CD4-positive, CD25-positive, alpha-beta regulatory T cell (primary cell): ENCODE measurements at regions not wholly inside any gene's neighbourhood (a gene's known extent, or its start where the extent isn't known, plus 50 kb on each side); places are given as distances from the start of the nearest gene placed in this dataset.
A peak's percentile ranks its signal among the peaks of the same experiment; 100 is the strongest.

Experiments
- ATAC-seq, 2 donors: fragments of 150-1000 bp; cut with Tn5 transposase; one replicate each; pipeline ENCODE4 v1.10.0; 2021; ENCODE audit warnings: low read depth in 2 of 2, moderate number of reproducible peaks in 2 of 2, moderate library complexity in 1 of 2
- DNase-seq, 3 donors: peaks; one replicate each; pipeline versions ENCODE4 v3.0.0 to v3.0.0-alpha.2; 2012 to 2022; ENCODE audit warnings: mixed read lengths in 1 of 3
- H3K27ac ChIP-seq: one replicate; pipeline ENCODE4 v1.7.0; 2013; ENCODE audit warnings: mild to moderate bottlenecking, low read length; ENCODE audit not compliant: insufficient read depth, poor library complexity, severe bottlenecking
- H3K27me3 ChIP-seq: one replicate; pipeline ENCODE4 v1.7.0; 2013; ENCODE audit warnings: low read length; ENCODE audit not compliant: control insufficient read depth, insufficient read depth
- H3K36me3 ChIP-seq: one replicate; pipeline ENCODE4 v1.7.0; 2013; ENCODE audit warnings: mild to moderate bottlenecking, low read length, moderate library complexity; ENCODE audit not compliant: control insufficient read depth, insufficient read depth
- H3K4me1 ChIP-seq: 2 replicates; pipeline ENCODE4 v1.7.0; 2013; ENCODE audit warnings: mild to moderate bottlenecking, low read length; ENCODE audit not compliant: insufficient read depth, control insufficient read depth, poor library complexity, severe bottlenecking
- H3K4me3 ChIP-seq: one replicate; pipeline ENCODE4 v1.7.0; 2013; ENCODE audit warnings: low read depth, mild to moderate bottlenecking, low read length, moderate library complexity
- H3K9me3 ChIP-seq, 2 experiments: 1 replicate in 1 of 2; 2 replicates in 1 of 2; pipeline ENCODE4 v1.7.0; 2013; ENCODE audit warnings: low read length in 2 of 2, mild to moderate bottlenecking in 1 of 2, moderate library complexity in 1 of 2; ENCODE audit not compliant: control insufficient read depth in 2 of 2
- H3K27ac Mint-ChIP-seq, 3 donors: one replicate each; pipeline ENCODE4 v1.8.0; 2020 to 2022; ENCODE audit warnings: mild to moderate bottlenecking in 3 of 3, mixed read lengths in 3 of 3, moderate library complexity in 2 of 3
- H3K27me3 Mint-ChIP-seq: one replicate; pipeline ENCODE4 v1.8.0; 2022; ENCODE audit warnings: mild to moderate bottlenecking, mixed read lengths
- H3K36me3 Mint-ChIP-seq: one replicate; pipeline ENCODE4 v1.8.0; 2020; ENCODE audit warnings: mixed read lengths
- H3K4me1 Mint-ChIP-seq, 4 donors: one replicate each; pipeline ENCODE4 v1.8.0; 2020 to 2022; ENCODE audit warnings: mixed read lengths in 4 of 4, mild to moderate bottlenecking in 1 of 4
- H3K4me3 Mint-ChIP-seq, 4 donors: one replicate each; pipeline ENCODE4 v1.8.0; 2020 to 2022; ENCODE audit warnings: mild to moderate bottlenecking in 4 of 4, mixed read lengths in 4 of 4, moderate library complexity in 3 of 4
- H3K9me3 Mint-ChIP-seq, 7 donors: one replicate each; pipeline ENCODE4 v1.8.0; 2020 to 2022; ENCODE audit warnings: mixed read lengths in 7 of 7, mild to moderate bottlenecking in 3 of 7, moderate library complexity in 2 of 7

DNA sequence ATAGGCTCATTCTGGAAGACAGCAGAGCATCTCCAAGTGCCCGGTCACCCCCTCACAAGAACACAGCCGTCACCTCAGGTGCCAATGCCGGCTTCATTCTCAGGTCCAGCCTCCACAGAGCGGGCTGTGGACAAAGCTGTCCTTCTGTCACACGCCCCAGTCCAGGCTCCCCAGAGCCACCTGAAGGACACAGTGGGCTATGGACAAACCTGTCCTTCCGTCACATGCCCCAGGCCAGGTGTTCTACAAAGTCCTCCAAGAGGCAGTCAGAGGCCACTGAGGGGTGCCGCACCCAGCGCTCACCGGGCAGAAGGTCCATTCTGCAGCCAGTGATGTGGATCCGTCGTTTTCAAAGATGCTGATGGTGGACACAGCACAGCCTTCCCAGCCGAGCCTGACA is 173.2 kb upstream of the PPP2R2D start:
- Mint-ChIP-seq H3K36me3 (no peaks in the 10 kb centered on the region), H3K27ac (no peak overlapping the region), H3K4me3 (no peak overlapping the region), H3K9me3 (peaks cover 0 to 2% (median 0%) of the 10 kb centered on the region in 7 donors), H3K27me3 (peaks cover 4% of the 10 kb centered on the region), H3K4me1 (peaks cover 0 to 6% (median 3%) of the 10 kb centered on the region in 4 donors)
- H3K4me1 ChIP-seq: no peaks in the 10 kb centered on the region
- no peaks in the 10 kb centered on the region for H3K9me3 ChIP-seq
- H3K27me3 ChIP-seq: no peaks in the 10 kb centered on the region
- ATAC-seq (no peak), DNase-seq (no peak)
- H3K36me3 ChIP-seq: no peaks in the 10 kb centered on the region
- H3K27ac ChIP-seq: no peak overlapping the region
- H3K4me3 ChIP-seq: no peak overlapping the region

DNA sequence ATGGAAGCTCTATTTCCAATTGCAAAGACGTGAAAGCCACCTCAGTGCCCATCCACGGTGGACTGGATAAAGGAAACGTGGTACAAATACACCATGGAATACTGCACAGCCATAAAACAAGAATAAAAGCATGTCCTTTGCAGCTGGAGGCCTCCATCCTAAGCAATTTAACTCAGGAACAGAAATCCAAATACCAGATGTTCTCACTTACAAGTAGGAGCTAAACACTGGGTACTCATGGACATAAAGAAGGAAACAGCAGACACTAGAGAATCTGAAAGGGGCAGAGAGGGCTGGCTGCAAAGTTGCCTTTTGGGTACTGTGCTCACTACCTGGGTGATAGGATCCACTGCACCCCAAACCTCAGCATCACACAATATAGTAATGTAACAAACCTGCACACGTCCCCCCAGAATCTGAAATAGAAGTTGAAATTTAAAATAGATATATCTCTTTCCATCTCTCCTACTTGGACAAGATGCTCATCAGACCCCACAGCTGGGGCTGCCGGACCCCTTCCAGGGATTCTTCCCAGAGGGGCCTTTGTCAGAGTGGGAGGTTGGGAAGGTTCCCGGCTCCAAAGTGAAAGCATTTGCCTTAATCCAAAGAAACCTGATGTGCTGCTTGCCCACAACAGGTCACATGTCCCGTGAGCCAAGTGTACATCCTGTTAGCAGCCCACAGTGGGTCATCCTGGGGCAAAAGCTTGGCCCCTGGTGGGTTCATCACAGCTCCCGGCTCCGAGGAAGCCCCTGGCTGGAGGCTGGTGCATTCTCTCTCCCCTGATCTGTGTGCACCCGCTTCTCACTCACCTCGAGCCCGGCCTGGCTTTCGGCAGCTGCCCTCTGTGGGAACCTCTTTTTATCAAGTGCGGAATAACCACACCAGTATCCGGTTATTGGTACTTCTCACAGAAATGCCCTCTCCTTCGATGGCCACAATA is 172.3 kb upstream of the PPP2R2D start:
- Histone ChIP-seq H3K36me3 (no peaks in the 10 kb centered on the region), H3K27ac (no peak overlapping the region), H3K27me3 (no peaks in the 10 kb centered on the region), H3K4me3 (no peak overlapping the region), H3K4me1 (no peaks in the 10 kb centered on the region), H3K9me3 (no peaks in the 10 kb centered on the region)
- DNase-seq (no peak), ATAC-seq (no peak)
- Mint-ChIP-seq H3K27ac (no peak overlapping the region), H3K9me3 (peaks cover 0 to 5% (median 0%) of the 10 kb centered on the region in 7 donors), H3K4me1 (peaks cover 0 to 6% (median 3%) of the 10 kb centered on the region in 4 donors), H3K36me3 (no peaks in the 10 kb centered on the region), H3K4me3 (no peak overlapping the region), H3K27me3 (peaks cover 4% of the 10 kb centered on the region)

DNA sequence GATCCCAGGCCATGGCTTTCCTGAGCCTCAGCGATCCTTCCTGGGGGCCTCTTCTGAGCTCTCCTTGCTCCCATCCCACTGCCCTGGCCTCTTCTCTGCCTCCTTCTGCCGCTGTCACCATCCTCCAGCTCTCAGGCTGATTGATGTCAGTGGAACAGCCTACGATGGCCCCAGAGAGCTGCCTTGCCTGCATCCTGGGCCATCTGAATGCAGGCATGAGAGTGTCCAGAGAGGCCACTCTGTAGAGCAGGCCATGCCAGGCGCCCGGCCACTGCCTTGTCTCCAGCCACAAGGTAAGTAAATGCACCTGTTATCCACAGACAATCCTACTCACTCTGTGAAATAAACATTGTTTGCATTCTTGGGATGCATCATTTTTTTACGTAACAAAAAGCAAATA is 171.4 kb upstream of the PPP2R2D start:
- H3K4me3 ChIP-seq: no peak overlapping the region
- H3K36me3 ChIP-seq: no peaks in the 10 kb centered on the region
- H3K27me3 Mint-ChIP-seq: peaks cover 4% of the 10 kb centered on the region
- H3K4me1 ChIP-seq: no peaks in the 10 kb centered on the region
- peaks cover 0 to 6% (median 3%) of the 10 kb centered on the region in 4 donors for H3K4me1 Mint-ChIP-seq
- H3K9me3 Mint-ChIP-seq: peaks cover 0 to 5% (median 0%) of the 10 kb centered on the region in 7 donors
- no peak for DNase-seq
- no peaks in the 10 kb centered on the region for H3K36me3 Mint-ChIP-seq
- no peak for ATAC-seq
- H3K27ac Mint-ChIP-seq: no peak overlapping the region
- H3K27ac ChIP-seq: no peak overlapping the region
- no peaks in the 10 kb centered on the region for H3K9me3 ChIP-seq
- H3K4me3 Mint-ChIP-seq: no peak overlapping the region
- no peaks in the 10 kb centered on the region for H3K27me3 ChIP-seq

DNA sequence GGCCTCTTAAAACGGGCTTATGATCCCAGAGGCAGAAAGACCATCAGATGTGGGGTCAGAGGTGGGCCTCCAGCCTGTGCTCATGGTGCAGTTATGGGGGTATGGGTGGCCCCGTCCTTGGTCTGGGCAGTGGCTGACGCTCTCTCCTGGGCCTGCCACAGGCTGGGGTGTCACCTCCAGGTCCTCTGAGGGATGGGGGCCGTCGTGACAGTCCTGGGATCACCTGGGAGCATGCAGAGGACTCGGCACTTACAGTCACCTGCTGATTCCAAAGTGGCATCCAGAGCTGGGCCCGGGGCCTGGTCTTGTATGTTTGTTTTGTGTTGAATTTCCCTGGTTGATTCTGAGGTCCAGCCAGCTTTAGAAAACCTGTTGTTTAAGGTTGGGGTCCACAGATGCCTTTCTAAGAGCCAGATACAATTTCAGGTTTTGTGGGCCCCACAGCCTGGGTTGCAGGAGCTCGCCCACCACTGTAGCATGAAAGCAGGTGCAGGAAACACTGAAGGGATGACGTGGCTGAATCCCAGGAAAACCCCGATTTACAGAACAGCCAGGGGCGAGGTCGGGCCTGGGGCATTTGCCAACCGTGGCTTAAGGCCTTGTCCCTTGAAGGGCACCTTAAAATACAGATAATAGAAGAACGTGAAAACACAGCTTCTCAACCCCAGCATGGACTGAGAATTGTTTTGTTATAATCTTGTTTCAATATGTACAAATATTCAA is 170.7 kb upstream of the PPP2R2D start:
- Mint-ChIP-seq H3K4me3 (no peak overlapping the region), H3K27me3 (peaks cover 4% of the 10 kb centered on the region), H3K9me3 (peaks cover 0 to 5% (median 0%) of the 10 kb centered on the region in 7 donors), H3K4me1 (peaks cover 0 to 6% (median 3%) of the 10 kb centered on the region in 4 donors), H3K36me3 (no peaks in the 10 kb centered on the region), H3K27ac (no peak overlapping the region)
- DNase-seq: no peak
- H3K9me3 ChIP-seq: no peaks in the 10 kb centered on the region
- no peaks in the 10 kb centered on the region for H3K27me3 ChIP-seq
- no peak for ATAC-seq
- no peaks in the 10 kb centered on the region for H3K4me1 ChIP-seq
- no peak overlapping the region for H3K27ac ChIP-seq
- H3K4me3 ChIP-seq: no peak overlapping the region
- H3K36me3 ChIP-seq: no peaks in the 10 kb centered on the region

DNA sequence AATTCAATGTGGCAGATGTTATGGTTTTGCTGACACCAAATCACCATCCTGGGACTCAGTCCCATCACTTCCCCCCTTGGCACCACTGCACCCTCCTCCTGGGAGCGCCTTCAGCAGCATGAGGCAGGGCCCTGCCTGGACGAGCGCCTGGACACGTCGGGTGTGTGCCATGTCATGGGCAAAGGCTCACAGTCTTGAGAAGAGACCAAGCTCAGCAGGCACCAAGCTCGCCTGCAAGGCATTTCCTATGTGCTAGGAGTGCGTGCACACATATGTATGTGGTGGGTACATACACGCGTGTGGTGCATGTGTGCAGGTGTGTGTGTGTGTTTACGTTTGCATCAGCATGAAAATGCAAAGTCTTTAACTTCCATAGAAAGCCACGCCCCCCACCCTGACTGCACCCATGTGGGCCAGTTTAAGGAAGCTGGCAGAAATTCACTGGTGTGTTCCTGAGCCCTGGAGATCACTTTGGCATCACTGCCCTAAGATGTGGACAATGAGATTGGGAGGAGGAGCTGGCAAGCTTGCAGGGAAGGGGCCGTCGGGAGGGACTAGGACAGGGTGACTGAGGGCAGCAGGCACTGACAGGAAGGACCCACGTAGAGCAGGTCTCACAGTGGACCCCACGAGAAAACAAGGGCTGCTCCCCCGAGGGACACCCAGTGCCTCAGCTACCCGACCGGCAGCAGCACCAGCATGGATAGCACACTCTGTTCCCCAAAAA is 169.9 kb upstream of the PPP2R2D start:
- H3K36me3 ChIP-seq: no peaks in the 10 kb centered on the region
- Mint-ChIP-seq H3K27ac (no peak overlapping the region), H3K36me3 (no peaks in the 10 kb centered on the region), H3K27me3 (peaks cover 4% of the 10 kb centered on the region), H3K4me3 (peak overlapping the region in 1 of 4 donors; percentile 29), H3K9me3 (peaks cover 0 to 5% (median 0%) of the 10 kb centered on the region in 7 donors), H3K4me1 (peaks cover 0 to 6% (median 1%) of the 10 kb centered on the region in 4 donors)
- H3K9me3 ChIP-seq: no peaks in the 10 kb centered on the region
- ATAC-seq (no peak), DNase-seq (no peak)
- H3K27ac ChIP-seq: no peak overlapping the region
- no peaks in the 10 kb centered on the region for H3K4me1 ChIP-seq
- no peaks in the 10 kb centered on the region for H3K27me3 ChIP-seq
- H3K4me3 ChIP-seq: no peak overlapping the region

DNA sequence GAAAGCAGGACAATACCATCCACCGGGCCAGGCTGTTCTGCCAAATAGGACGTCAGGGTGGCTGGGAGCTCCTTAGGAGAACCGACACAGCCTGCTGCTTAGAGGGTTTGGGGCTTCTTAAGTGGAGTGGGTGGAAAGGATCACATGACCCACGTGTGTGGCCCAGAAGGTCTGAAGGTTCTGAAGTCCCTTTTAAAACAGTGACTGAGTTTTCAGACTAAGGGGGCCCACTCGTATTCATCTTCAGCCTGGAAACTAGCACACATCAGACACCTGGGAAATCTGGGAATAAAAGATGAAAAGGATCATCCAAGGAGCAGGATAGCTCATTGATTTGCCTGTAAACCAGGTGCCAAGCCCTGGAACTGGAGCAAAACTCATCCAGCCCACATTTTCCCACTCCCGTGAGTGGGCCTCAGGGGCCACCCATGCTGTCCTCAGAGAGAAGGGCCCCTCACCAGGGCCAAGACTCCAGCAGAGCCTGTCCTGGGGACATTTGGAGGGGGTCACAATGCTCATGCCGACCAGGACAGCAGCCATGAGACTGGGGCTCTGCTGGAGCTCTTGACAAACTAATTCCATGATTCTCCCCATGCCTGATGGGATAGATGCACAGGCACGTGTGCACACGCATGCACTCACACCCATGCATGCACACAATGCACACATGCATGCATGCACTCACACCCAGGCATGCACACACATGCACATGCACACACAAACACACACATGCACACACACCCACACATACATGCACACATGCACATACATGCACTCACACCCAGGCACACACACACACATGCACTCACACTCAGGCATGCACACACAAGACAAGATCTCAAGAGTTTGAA is 168.8 kb upstream of the PPP2R2D start:
- Histone ChIP-seq H3K9me3 (no peaks in the 10 kb centered on the region), H3K36me3 (no peaks in the 10 kb centered on the region), H3K27me3 (no peaks in the 10 kb centered on the region), H3K4me3 (no peak overlapping the region), H3K27ac (no peak overlapping the region), H3K4me1 (no peaks in the 10 kb centered on the region)
- ATAC-seq (no peak), DNase-seq (no peak)
- Mint-ChIP-seq H3K27me3 (no peaks in the 10 kb centered on the region), H3K4me1 (peaks cover 0 to 3% (median 1%) of the 10 kb centered on the region in 4 donors), H3K9me3 (peaks cover 0 to 5% (median 0%) of the 10 kb centered on the region in 7 donors), H3K27ac (no peak overlapping the region), H3K36me3 (no peaks in the 10 kb centered on the region), H3K4me3 (no peak overlapping the region)

DNA sequence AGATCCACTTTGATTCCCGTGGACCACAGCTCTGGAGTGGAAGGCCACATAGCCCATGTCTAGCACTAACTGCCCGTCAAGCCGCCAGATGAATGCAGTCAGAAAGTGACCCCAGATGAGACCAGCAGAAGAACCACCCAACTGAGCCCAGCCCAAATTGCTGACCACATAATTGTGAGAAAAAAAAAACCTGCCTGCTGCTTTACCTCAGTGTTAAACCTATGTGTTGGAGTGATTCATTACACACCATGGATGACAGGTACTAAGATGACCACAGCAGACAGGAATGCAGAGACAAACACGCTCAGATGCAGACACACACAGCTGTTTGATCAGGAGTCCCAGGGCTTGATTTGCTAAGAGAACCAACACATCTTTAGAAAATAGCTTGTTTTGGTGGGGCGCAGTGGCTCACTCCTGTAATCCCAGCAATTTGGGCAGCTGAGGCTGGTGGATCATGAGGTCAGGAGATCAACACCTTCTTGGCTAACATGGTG is 168.1 kb upstream of the PPP2R2D start:
- H3K9me3 Mint-ChIP-seq: peaks cover 0 to 5% (median 0%) of the 10 kb centered on the region in 7 donors
- H3K27me3 Mint-ChIP-seq: no peaks in the 10 kb centered on the region
- H3K4me3 ChIP-seq: no peak overlapping the region
- no peaks in the 10 kb centered on the region for H3K27me3 ChIP-seq
- H3K36me3 ChIP-seq: no peaks in the 10 kb centered on the region
- ATAC-seq (no peak), DNase-seq (no peak)
- no peaks in the 10 kb centered on the region for H3K4me1 Mint-ChIP-seq
- no peak overlapping the region for H3K27ac Mint-ChIP-seq
- no peak overlapping the region for H3K4me3 Mint-ChIP-seq
- no peaks in the 10 kb centered on the region for H3K4me1 ChIP-seq
- no peak overlapping the region for H3K27ac ChIP-seq
- H3K9me3 ChIP-seq: no peaks in the 10 kb centered on the region
- H3K36me3 Mint-ChIP-seq: no peaks in the 10 kb centered on the region
